Lung (tissue), 11 donors: ENCODE measurements at regions not wholly inside any gene's neighbourhood (a gene's known extent, or its start where the extent isn't known, plus 50 kb on each side); places are given as distances from the start of the nearest gene placed in this dataset.
A peak's percentile ranks its signal among the peaks of the same experiment; 100 is the strongest.
"Not testable (repeated sequence)": the region's sequence is repeated elsewhere in the genome, so short reads cannot be mapped to it uniquely, and the experiment has no call there.

Experiments
- ATAC-seq: fragments of 200-7000 bp; cut with Tn5 transposase; one replicate; pipeline ENCODE4 v1.9.1; 2020; ENCODE audit warnings: moderate number of reproducible peaks; ENCODE audit not compliant: insufficient read depth, low FRiP score
- DNase-seq, 3 donors: peaks; one replicate each; pipeline ENCODE4 v3.0.0-alpha.2; 2013 to 2017
- H3K27ac ChIP-seq, 2 donors: one replicate each; pipeline ENCODE4 v1.5.1; 2013; ENCODE audit warnings: mild to moderate bottlenecking in 2 of 2, moderate library complexity in 2 of 2, control low read depth in 1 of 2, inconsistent platforms in 1 of 2, low read depth in 1 of 2, low read length in 1 of 2
- H3K27me3 ChIP-seq, 3 donors: one replicate each; pipeline ENCODE4 v1.5.1; 2013; ENCODE audit warnings: low read length in 2 of 3; ENCODE audit not compliant: control insufficient read depth in 3 of 3, insufficient read depth in 3 of 3
- H3K36me3 ChIP-seq, 4 donors: one replicate each; pipeline ENCODE4 v1.5.1; 2013; ENCODE audit warnings: low read length in 4 of 4, mild to moderate bottlenecking in 1 of 4, moderate library complexity in 1 of 4; ENCODE audit not compliant: control insufficient read depth in 4 of 4, insufficient read depth in 4 of 4
- H3K4me1 ChIP-seq, 5 donors: one replicate each; pipeline ENCODE4 v1.5.1; 2013; ENCODE audit warnings: low read length in 5 of 5, mild to moderate bottlenecking in 2 of 5, moderate library complexity in 1 of 5; ENCODE audit not compliant: control insufficient read depth in 5 of 5, insufficient read depth in 5 of 5
- H3K4me3 ChIP-seq: one replicate; pipeline ENCODE4 v1.5.1; 2013; ENCODE audit warnings: mild to moderate bottlenecking, control low read depth, moderate library complexity
- H3K9ac ChIP-seq, 2 donors: one replicate each; pipeline ENCODE4 v1.5.1; 2013; ENCODE audit warnings: low read length in 2 of 2, control low read depth in 1 of 2; ENCODE audit not compliant: insufficient read depth in 1 of 2
- H3K9me3 ChIP-seq, 4 donors: one replicate each; pipeline ENCODE4 v1.5.1; 2013; ENCODE audit warnings: low read length in 3 of 4, mild to moderate bottlenecking in 1 of 4, moderate library complexity in 1 of 4; ENCODE audit not compliant: control insufficient read depth in 4 of 4, insufficient read depth in 3 of 4
- WGBS, 2 donors: extraction: QIAGEN DNeasy Blood & Tissue Kit; methylation state at CpG; one replicate each; pipeline ENCODE4 v1.1.7; 2013; 5-methylcytosine and 5-hydroxymethylcytosine counted together
- TF ChIP-seq, protein P1 (sequence below): IDR thresholded peaks from 2 replicates; pipeline ENCODE4 v1.5.1; 2012; ENCODE audit warnings: mild to moderate bottlenecking; ENCODE audit errors: control extremely low read depth, extremely low read depth
- donor health status: control.
- donor health status: control.
- donor health status: Bipolar disorder and iron deficiency.
- donor health status: healthy.
- donor health status: DM: yes; HTN: yes; CAD: no.

DNA sequence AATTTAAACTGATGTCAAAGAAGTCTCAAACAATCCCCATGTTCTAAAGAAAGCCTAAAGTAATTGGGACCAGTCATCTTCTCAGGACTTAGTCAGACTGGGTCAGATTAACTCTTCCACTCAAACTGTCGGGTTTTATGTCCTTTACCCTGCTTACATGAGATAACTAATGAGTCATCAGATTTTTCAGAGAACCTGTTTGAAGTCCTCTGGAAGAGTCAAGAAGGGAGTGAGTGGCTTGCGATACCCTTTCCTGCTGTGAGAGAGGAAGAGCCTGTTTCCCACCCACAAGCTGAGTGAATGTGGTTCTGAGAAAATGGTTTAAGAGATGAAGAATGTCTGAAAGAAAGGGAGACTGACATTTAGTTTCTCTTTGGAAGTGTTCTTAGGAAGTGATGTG lies 1866.7 kb upstream of the C9orf72 start:
- TF ChIP-seq, protein P1, sequence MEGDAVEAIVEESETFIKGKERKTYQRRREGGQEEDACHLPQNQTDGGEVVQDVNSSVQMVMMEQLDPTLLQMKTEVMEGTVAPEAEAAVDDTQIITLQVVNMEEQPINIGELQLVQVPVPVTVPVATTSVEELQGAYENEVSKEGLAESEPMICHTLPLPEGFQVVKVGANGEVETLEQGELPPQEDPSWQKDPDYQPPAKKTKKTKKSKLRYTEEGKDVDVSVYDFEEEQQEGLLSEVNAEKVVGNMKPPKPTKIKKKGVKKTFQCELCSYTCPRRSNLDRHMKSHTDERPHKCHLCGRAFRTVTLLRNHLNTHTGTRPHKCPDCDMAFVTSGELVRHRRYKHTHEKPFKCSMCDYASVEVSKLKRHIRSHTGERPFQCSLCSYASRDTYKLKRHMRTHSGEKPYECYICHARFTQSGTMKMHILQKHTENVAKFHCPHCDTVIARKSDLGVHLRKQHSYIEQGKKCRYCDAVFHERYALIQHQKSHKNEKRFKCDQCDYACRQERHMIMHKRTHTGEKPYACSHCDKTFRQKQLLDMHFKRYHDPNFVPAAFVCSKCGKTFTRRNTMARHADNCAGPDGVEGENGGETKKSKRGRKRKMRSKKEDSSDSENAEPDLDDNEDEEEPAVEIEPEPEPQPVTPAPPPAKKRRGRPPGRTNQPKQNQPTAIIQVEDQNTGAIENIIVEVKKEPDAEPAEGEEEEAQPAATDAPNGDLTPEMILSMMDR, result no peak
- H3K4me3 ChIP-seq, result no peak overlapping the region
- ATAC-seq, result no peak

DNA sequence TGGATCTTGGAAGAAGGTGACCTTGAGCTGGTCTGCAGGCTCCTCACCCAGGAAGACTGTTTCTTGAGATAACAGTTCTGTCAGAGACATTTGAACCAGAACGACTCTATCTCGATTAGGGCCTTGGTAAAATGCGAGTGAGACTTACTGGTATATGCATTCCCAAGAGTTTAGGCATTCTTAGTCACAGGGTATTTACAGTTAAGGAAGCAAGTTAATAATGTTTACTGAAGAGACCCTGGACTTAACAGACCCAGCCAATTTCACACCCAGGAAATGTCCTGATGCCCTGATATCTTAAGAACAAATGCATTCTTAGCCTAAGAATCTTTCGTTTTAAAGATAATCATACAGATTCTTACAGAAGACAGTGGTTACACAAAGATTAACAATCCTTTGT lies 1867.2 kb upstream of the C9orf72 start:
- ATAC-seq, result no peak
- H3K9ac ChIP-seq, result no peak overlapping the region
- DNase-seq, result no peak
- no peak overlapping the region for H3K27ac ChIP-seq
- no peaks in the 10 kb centered on the region for H3K9me3 ChIP-seq
- H3K4me3 ChIP-seq, result no peak overlapping the region
- WGBS, 2 donors, result 72 to 86% methylated on average over 4 of the region's 4 CpGs
- H3K36me3 ChIP-seq, result no peaks in the 10 kb centered on the region
- no peaks in the 10 kb centered on the region for H3K27me3 ChIP-seq
- TF ChIP-seq, protein P1, result no peak
- no peaks in the 10 kb centered on the region for H3K4me1 ChIP-seq

More for the DNA sequence above, 1866.7 kb upstream of the C9orf72 start:
- 43 to 83% methylated on average over 2 of the region's 2 CpGs for WGBS, 2 donors
- no peaks in the 10 kb centered on the region for H3K9me3 ChIP-seq
- no peak for DNase-seq
- no peak overlapping the region for H3K9ac ChIP-seq
- no peaks in the 10 kb centered on the region for H3K36me3 ChIP-seq
- no peaks in the 10 kb centered on the region for H3K4me1 ChIP-seq
- no peaks in the 10 kb centered on the region for H3K27me3 ChIP-seq
- H3K27ac ChIP-seq, result no peak overlapping the region

GRCh38 chr9:29445751-29446150 lies 1872.5 kb upstream of the C9orf72 start:
- Histone ChIP-seq H3K4me1 (no peaks in the 10 kb centered on the region), H3K9ac (no peak overlapping the region), H3K9me3 (no peaks in the 10 kb centered on the region), H3K4me3 (no peak overlapping the region), H3K27ac (no peak overlapping the region), H3K36me3 (no peaks in the 10 kb centered on the region), H3K27me3 (no peaks in the 10 kb centered on the region)
- DNase-seq, result peak in 2 of 3 donors; percentile 17 to 64
- no peak for ATAC-seq
- TF ChIP-seq, protein P1, result no peak
- WGBS, 2 donors, result 68 to 75% methylated on average over 3 of the region's 3 CpGs

DNA sequence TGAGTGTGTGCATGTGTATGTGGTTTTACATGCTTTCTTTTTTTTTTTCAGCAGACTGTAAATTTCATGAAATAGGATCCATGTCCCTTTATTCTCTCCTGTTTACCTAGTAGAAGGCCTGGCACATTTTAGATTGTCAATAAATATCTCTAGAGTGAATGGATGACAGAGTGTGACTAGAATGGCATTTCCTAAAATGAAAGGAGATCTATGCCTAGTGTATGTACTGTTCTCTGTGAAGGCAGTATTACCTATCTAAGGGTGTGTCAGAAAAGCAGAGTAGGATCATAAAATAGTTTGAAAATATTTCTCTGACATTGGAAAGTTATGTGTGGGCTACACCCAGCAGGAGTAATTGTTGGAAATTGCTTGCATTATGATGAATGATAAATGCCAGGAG lies 1876.0 kb upstream of the C9orf72 start:
- H3K27me3 ChIP-seq, result no peaks in the 10 kb centered on the region
- DNase-seq (no peak), ATAC-seq (no peak)
- no peak overlapping the region for H3K27ac ChIP-seq
- TF ChIP-seq, protein P1, result no peak
- no peaks in the 10 kb centered on the region for H3K9me3 ChIP-seq
- no peaks in the 10 kb centered on the region for H3K36me3 ChIP-seq
- no peaks in the 10 kb centered on the region for H3K4me1 ChIP-seq
- H3K9ac ChIP-seq, result no peak overlapping the region
- H3K4me3 ChIP-seq, result no peak overlapping the region

GRCh38 chr9:29450343-29450875 lies 1877.1 kb upstream of the C9orf72 start:
- not testable (repeated sequence) for DNase-seq

More at GRCh38 chr9:29450343-29450875, 1877.1 kb upstream of the C9orf72 start:
- not testable (repeated sequence) for H3K4me3 ChIP-seq, H3K9me3 ChIP-seq, ATAC-seq, H3K27me3 ChIP-seq, H3K4me1 ChIP-seq, H3K36me3 ChIP-seq, H3K9ac ChIP-seq, H3K27ac ChIP-seq
- 90% methylated on average over 27 to 29 of the region's 29 CpGs for WGBS, 2 donors
